SK-N-SH treated with all-trans-retinoic acid at 6 μM for 48 hours (cell line): ENCODE measurements at regions not wholly inside any gene's neighbourhood (a gene's known extent, or its start where the extent isn't known, plus 50 kb on each side); places are given as distances from the start of the nearest gene placed in this dataset.

Experiments
- ZC3H10 ChIP-seq: fragments of 250-450 bp; sonication (Bioruptor Pico); IDR thresholded peaks from 2 replicates; pipeline ENCODE4 v1.5.1; 2021; ENCODE audit warnings: mild to moderate bottlenecking, moderate library complexity
- ZFP3 ChIP-seq: fragments of 250-450 bp; sonication (Bioruptor Pico); IDR thresholded peaks from 2 replicates; pipeline ENCODE4 v1.5.0; 2020; ENCODE audit warnings: mild to moderate bottlenecking, moderate library complexity
- ZNF565 ChIP-seq: fragments of 450-650 bp; formaldehyde crosslinking; conservative IDR thresholded peaks from 2 replicates; pipeline ENCODE4 v1.5.0; 2020; ENCODE audit warnings: low read depth, mild to moderate bottlenecking, moderate library complexity
- ZNF70 ChIP-seq: fragments of 450-650 bp; formaldehyde crosslinking; IDR thresholded peaks from 2 replicates; pipeline ENCODE4 v1.5.0; 2020; ENCODE audit warnings: mild to moderate bottlenecking, moderate library complexity
- ZNF8 ChIP-seq: fragments of 450-650 bp; formaldehyde crosslinking; IDR thresholded peaks from 2 replicates; pipeline ENCODE4 v1.5.0; 2020; ENCODE audit warnings: mild to moderate bottlenecking, moderate library complexity
- TF ChIP-seq, protein P1 (sequence below): fragments of 250-450 bp; sonication (Bioruptor Pico); IDR thresholded peaks from 2 replicates; pipeline ENCODE4 v1.8.0; 2020; ENCODE audit warnings: mild to moderate bottlenecking, moderate library complexity, borderline replicate concordance
- TF ChIP-seq, protein P2 (sequence below): fragments of 250-450 bp; sonication (Bioruptor Pico); IDR thresholded peaks from 2 replicates; pipeline ENCODE4 v1.5.0; 2020; ENCODE audit warnings: mild to moderate bottlenecking, moderate library complexity

DNA sequence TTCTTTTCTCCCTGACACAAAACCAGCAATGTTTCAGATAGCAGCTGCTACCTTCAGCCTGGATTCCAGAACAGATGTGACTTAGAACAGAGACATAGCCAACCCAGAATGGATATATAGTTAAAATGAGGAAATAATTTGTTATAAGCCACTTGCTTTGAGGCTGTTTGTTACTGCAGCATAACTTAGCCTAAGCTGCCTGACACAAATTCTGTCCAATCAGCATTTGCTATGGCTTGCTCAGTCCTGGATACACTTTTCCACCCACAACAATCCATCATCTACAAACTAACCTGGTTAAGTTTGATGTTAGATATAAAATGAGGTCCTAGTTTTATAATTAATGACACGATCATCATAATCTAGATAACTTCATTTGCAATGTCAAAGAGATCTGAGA lies 480.4 kb downstream of the NR4A2 start:
- TF ChIP-seq, protein P1, sequence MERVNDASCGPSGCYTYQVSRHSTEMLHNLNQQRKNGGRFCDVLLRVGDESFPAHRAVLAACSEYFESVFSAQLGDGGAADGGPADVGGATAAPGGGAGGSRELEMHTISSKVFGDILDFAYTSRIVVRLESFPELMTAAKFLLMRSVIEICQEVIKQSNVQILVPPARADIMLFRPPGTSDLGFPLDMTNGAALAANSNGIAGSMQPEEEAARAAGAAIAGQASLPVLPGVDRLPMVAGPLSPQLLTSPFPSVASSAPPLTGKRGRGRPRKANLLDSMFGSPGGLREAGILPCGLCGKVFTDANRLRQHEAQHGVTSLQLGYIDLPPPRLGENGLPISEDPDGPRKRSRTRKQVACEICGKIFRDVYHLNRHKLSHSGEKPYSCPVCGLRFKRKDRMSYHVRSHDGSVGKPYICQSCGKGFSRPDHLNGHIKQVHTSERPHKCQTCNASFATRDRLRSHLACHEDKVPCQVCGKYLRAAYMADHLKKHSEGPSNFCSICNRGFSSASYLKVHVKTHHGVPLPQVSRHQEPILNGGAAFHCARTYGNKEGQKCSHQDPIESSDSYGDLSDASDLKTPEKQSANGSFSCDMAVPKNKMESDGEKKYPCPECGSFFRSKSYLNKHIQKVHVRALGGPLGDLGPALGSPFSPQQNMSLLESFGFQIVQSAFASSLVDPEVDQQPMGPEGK, result no peak
- TF ChIP-seq ZNF8 (CRISPR knock-in tag) (no peak), ZNF70 (CRISPR knock-in tag) (no peak), ZFP3 (no peak), ZC3H10 (no peak), ZNF565 (CRISPR knock-in tag) (no peak)
- TF ChIP-seq, protein P2, sequence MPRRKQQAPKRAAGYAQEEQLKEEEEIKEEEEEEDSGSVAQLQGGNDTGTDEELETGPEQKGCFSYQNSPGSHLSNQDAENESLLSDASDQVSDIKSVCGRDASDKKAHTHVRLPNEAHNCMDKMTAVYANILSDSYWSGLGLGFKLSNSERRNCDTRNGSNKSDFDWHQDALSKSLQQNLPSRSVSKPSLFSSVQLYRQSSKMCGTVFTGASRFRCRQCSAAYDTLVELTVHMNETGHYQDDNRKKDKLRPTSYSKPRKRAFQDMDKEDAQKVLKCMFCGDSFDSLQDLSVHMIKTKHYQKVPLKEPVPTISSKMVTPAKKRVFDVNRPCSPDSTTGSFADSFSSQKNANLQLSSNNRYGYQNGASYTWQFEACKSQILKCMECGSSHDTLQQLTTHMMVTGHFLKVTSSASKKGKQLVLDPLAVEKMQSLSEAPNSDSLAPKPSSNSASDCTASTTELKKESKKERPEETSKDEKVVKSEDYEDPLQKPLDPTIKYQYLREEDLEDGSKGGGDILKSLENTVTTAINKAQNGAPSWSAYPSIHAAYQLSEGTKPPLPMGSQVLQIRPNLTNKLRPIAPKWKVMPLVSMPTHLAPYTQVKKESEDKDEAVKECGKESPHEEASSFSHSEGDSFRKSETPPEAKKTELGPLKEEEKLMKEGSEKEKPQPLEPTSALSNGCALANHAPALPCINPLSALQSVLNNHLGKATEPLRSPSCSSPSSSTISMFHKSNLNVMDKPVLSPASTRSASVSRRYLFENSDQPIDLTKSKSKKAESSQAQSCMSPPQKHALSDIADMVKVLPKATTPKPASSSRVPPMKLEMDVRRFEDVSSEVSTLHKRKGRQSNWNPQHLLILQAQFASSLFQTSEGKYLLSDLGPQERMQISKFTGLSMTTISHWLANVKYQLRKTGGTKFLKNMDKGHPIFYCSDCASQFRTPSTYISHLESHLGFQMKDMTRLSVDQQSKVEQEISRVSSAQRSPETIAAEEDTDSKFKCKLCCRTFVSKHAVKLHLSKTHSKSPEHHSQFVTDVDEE (CRISPR knock-in tag), result no peak
